ENCODE measurements at regions not wholly inside any gene's neighbourhood (a gene's known extent, or its start where the extent isn't known, plus 50 kb on each side); places are given as distances from the start of the nearest gene placed in this dataset.
"Not testable (repeated sequence)": the region's sequence is repeated elsewhere in the genome, so short reads cannot be mapped to it uniquely, and the experiment has no call there.

- DNase-seq (ENCODE audit: low read depth) = no peak
Observed at GRCh38 chr10:108970016-108970415, 953.3 kb downstream of the XPNPEP1 start.

- no peak for DNase-seq (ENCODE audit: low read depth)
Observed at GRCh38 chr10:108966411-108966810, 956.9 kb downstream of the XPNPEP1 start.

- DNase-seq (ENCODE audit: low read depth) = no peak
Observed at GRCh38 chr10:108966005-108966404, 957.3 kb downstream of the XPNPEP1 start.

- DNase-seq (ENCODE audit: low read depth) = no peak
Observed at GRCh38 chr10:108962172-108962571, 961.1 kb downstream of the XPNPEP1 start.

GRCh38 chr10:108957681-108958080 lies 965.6 kb downstream of the XPNPEP1 start:
- no peak for DNase-seq (ENCODE audit: low read depth)

GRCh38 chr10:108956149-108956548 lies 967.2 kb downstream of the XPNPEP1 start:
- no peak for DNase-seq (ENCODE audit: low read depth)

- not testable (repeated sequence) for DNase-seq (ENCODE audit: low read depth)
Observed at GRCh38 chr10:108920029-108920428, 1003.3 kb downstream of the XPNPEP1 start.

GRCh38 chr10:108913300-108913699 lies 1010.0 kb downstream of the XPNPEP1 start:
- DNase-seq (ENCODE audit: low read depth) = no peak

GRCh38 chr10:108911814-108912541 lies 1011.3 kb downstream of the XPNPEP1 start:
- no peak for DNase-seq (ENCODE audit: low read depth)

GRCh38 chr10:108908096-108908495 lies 1015.2 kb downstream of the XPNPEP1 start:
- DNase-seq (ENCODE audit: low read depth) = no peak

GRCh38 chr10:108905821-108906220 lies 1017.5 kb downstream of the XPNPEP1 start:
- no peak for DNase-seq (ENCODE audit: low read depth)

GRCh38 chr10:108905171-108905570 lies 1018.1 kb downstream of the XPNPEP1 start:
- no peak for DNase-seq (ENCODE audit: low read depth)

GRCh38 chr10:108904163-108904838 lies 1019.0 kb downstream of the XPNPEP1 start:
- no peak for DNase-seq (ENCODE audit: low read depth)

- no peak for DNase-seq (ENCODE audit: low read depth)
Observed at GRCh38 chr10:108902619-108903285, 1020.6 kb downstream of the XPNPEP1 start.

GRCh38 chr10:108901781-108902618 lies 1021.3 kb downstream of the XPNPEP1 start:
- no peak for DNase-seq (ENCODE audit: low read depth)

GRCh38 chr10:108899670-108900069 lies 1023.6 kb downstream of the XPNPEP1 start:
- no peak for DNase-seq (ENCODE audit: low read depth)

GRCh38 chr10:108894402-108895301 lies 1028.7 kb downstream of the XPNPEP1 start:
- no peak for DNase-seq (ENCODE audit: low read depth)

- no peak for DNase-seq (ENCODE audit: low read depth)
Observed at GRCh38 chr10:108877095-108877561, 1046.2 kb downstream of the XPNPEP1 start.

- DNase-seq (ENCODE audit: low read depth) = no peak
Observed at GRCh38 chr10:108872854-108873253, 1050.5 kb downstream of the XPNPEP1 start.

GRCh38 chr10:108868881-108869280 lies 1054.4 kb downstream of the XPNPEP1 start:
- no peak for DNase-seq (ENCODE audit: low read depth)
